ENCODE measurements at regions not wholly inside any gene's neighbourhood (a gene's known extent, or its start where the extent isn't known, plus 50 kb on each side); places are given as distances from the start of the nearest gene placed in this dataset.
A peak's percentile ranks its signal among the peaks of the same experiment; 100 is the strongest.

- Mint-ChIP-seq H3K27ac (no peak overlapping the region), H3K4me1 (no peaks in the 10 kb centered on the region), H3K9me3 (peaks cover 4 to 7% of the 10 kb centered on the region in 2 donors), H3K27me3 (no peaks in the 10 kb centered on the region), H3K4me3 (no peak overlapping the region)
- ATAC-seq (no peak), DNase-seq (no peak)
These were observed 258.1 kb upstream of the C1orf87 start for GRCh38 chr1:60331647-60332046.

GRCh38 chr1:60329651-60330050 lies 256.1 kb upstream of the C1orf87 start:
- Mint-ChIP-seq H3K9me3 (peaks cover 4 to 14% of the 10 kb centered on the region in 2 donors), H3K27me3 (no peaks in the 10 kb centered on the region), H3K4me1 (no peaks in the 10 kb centered on the region), H3K27ac (no peak overlapping the region), H3K4me3 (no peak overlapping the region)
- no peak for DNase-seq
- ATAC-seq: no peak

- H3K9me3 Mint-ChIP-seq: no peaks in the 10 kb centered on the region
- ATAC-seq: no peak
- no peak for DNase-seq
- no peaks in the 10 kb centered on the region for H3K27me3 Mint-ChIP-seq
- no peak overlapping the region for H3K4me3 Mint-ChIP-seq
- H3K4me1 Mint-ChIP-seq: no peaks in the 10 kb centered on the region
- no peak overlapping the region for H3K27ac Mint-ChIP-seq
These were observed 238.3 kb upstream of the C1orf87 start for GRCh38 chr1:60311838-60312237.

- H3K27me3 Mint-ChIP-seq: peaks cover 8% of the 10 kb centered on the region
- peaks cover 0 to 8% of the 10 kb centered on the region in 2 donors for H3K9me3 Mint-ChIP-seq
- no peak overlapping the region for H3K27ac Mint-ChIP-seq
- ATAC-seq: no peak
- H3K4me1 Mint-ChIP-seq: no peaks in the 10 kb centered on the region
- H3K4me3 Mint-ChIP-seq: no peak overlapping the region
- no peak for DNase-seq
These were observed 226.0 kb upstream of the C1orf87 start for GRCh38 chr1:60299581-60299980.

- Mint-ChIP-seq H3K27me3 (peaks cover 3% of the 10 kb centered on the region), H3K4me3 (no peak overlapping the region), H3K27ac (no peak overlapping the region), H3K9me3 (peaks cover 0 to 2% of the 10 kb centered on the region in 2 donors), H3K4me1 (no peaks in the 10 kb centered on the region)
- DNase-seq (no peak), ATAC-seq (no peak)
These were observed 224.7 kb upstream of the C1orf87 start for GRCh38 chr1:60298290-60298689.

GRCh38 chr1:60296794-60297193 lies 223.2 kb upstream of the C1orf87 start:
- H3K9me3 Mint-ChIP-seq: no peaks in the 10 kb centered on the region
- no peak overlapping the region for H3K27ac Mint-ChIP-seq
- H3K27me3 Mint-ChIP-seq: peaks cover 9% of the 10 kb centered on the region
- no peak overlapping the region for H3K4me3 Mint-ChIP-seq
- DNase-seq (no peak), ATAC-seq (no peak)
- no peaks in the 10 kb centered on the region for H3K4me1 Mint-ChIP-seq

GRCh38 chr1:60292140-60292539 lies 218.6 kb upstream of the C1orf87 start:
- no peaks in the 10 kb centered on the region for H3K9me3 Mint-ChIP-seq
- ATAC-seq (no peak), DNase-seq (no peak)
- peaks cover 9% of the 10 kb centered on the region for H3K27me3 Mint-ChIP-seq
- no peaks in the 10 kb centered on the region for H3K4me1 Mint-ChIP-seq
- no peak overlapping the region for H3K27ac Mint-ChIP-seq
- H3K4me3 Mint-ChIP-seq: no peak overlapping the region

- Mint-ChIP-seq H3K9me3 (no peaks in the 10 kb centered on the region), H3K27me3 (peaks cover 9% of the 10 kb centered on the region), H3K27ac (no peak overlapping the region), H3K4me1 (no peaks in the 10 kb centered on the region), H3K4me3 (no peak overlapping the region)
- no peak for DNase-seq
- no peak for ATAC-seq
These were observed 216.8 kb upstream of the C1orf87 start for GRCh38 chr1:60290393-60290792.

- DNase-seq (no peak), ATAC-seq (no peak)
- H3K27ac Mint-ChIP-seq: no peak overlapping the region
- peaks cover 5% of the 10 kb centered on the region for H3K27me3 Mint-ChIP-seq
- no peaks in the 10 kb centered on the region for H3K9me3 Mint-ChIP-seq
- no peaks in the 10 kb centered on the region for H3K4me1 Mint-ChIP-seq
- H3K4me3 Mint-ChIP-seq: no peak overlapping the region
These were observed 214.0 kb upstream of the C1orf87 start for GRCh38 chr1:60287536-60287935.

GRCh38 chr1:60283690-60284089 lies 210.1 kb upstream of the C1orf87 start:
- DNase-seq (no peak), ATAC-seq (no peak)
- no peak overlapping the region for H3K4me3 Mint-ChIP-seq
- H3K4me1 Mint-ChIP-seq: peaks cover 11% of the 10 kb centered on the region
- no peaks in the 10 kb centered on the region for H3K9me3 Mint-ChIP-seq
- H3K27ac Mint-ChIP-seq: no peak overlapping the region
- no peaks in the 10 kb centered on the region for H3K27me3 Mint-ChIP-seq

GRCh38 chr1:60281360-60281932 lies 207.9 kb upstream of the C1orf87 start:
- no peak overlapping the region for H3K4me3 Mint-ChIP-seq
- H3K9me3 Mint-ChIP-seq: no peaks in the 10 kb centered on the region
- DNase-seq (peak; percentile 13 to 24), ATAC-seq (peak; percentile 89)
- peak overlapping the region in 1 of 2 donors; percentile 15 for H3K27ac Mint-ChIP-seq
- peaks cover 11% of the 10 kb centered on the region for H3K4me1 Mint-ChIP-seq
- H3K27me3 Mint-ChIP-seq: no peaks in the 10 kb centered on the region

- no peaks in the 10 kb centered on the region for H3K9me3 Mint-ChIP-seq
- H3K4me1 Mint-ChIP-seq: peaks cover 11% of the 10 kb centered on the region
- DNase-seq (no peak), ATAC-seq (peak; percentile 12)
- peak overlapping the region in 1 of 2 donors; percentile 48 for H3K27ac Mint-ChIP-seq
- H3K27me3 Mint-ChIP-seq: no peaks in the 10 kb centered on the region
- no peak overlapping the region for H3K4me3 Mint-ChIP-seq
These were observed 207.2 kb upstream of the C1orf87 start for GRCh38 chr1:60280819-60281218.

- Mint-ChIP-seq H3K4me3 (no peak overlapping the region), H3K9me3 (no peaks in the 10 kb centered on the region), H3K4me1 (peaks cover 11% of the 10 kb centered on the region), H3K27me3 (no peaks in the 10 kb centered on the region), H3K27ac (no peak overlapping the region)
- DNase-seq (no peak), ATAC-seq (no peak)
These were observed 206.7 kb upstream of the C1orf87 start for GRCh38 chr1:60280256-60280655.

GRCh38 chr1:60279798-60280197 lies 206.2 kb upstream of the C1orf87 start:
- peaks cover 11% of the 10 kb centered on the region for H3K4me1 Mint-ChIP-seq
- H3K27ac Mint-ChIP-seq: no peak overlapping the region
- ATAC-seq: no peak
- DNase-seq: no peak
- no peak overlapping the region for H3K4me3 Mint-ChIP-seq
- H3K9me3 Mint-ChIP-seq: no peaks in the 10 kb centered on the region
- H3K27me3 Mint-ChIP-seq: no peaks in the 10 kb centered on the region

- no peak for ATAC-seq
- no peak overlapping the region for H3K4me3 Mint-ChIP-seq
- H3K27ac Mint-ChIP-seq: no peak overlapping the region
- no peaks in the 10 kb centered on the region for H3K27me3 Mint-ChIP-seq
- H3K9me3 Mint-ChIP-seq: no peaks in the 10 kb centered on the region
- no peak for DNase-seq
- peaks cover 11% of the 10 kb centered on the region for H3K4me1 Mint-ChIP-seq
These were observed 203.7 kb upstream of the C1orf87 start for GRCh38 chr1:60277269-60277668.

- Mint-ChIP-seq H3K27ac (no peak overlapping the region), H3K9me3 (peaks cover 6 to 7% of the 10 kb centered on the region in 2 donors), H3K27me3 (no peaks in the 10 kb centered on the region), H3K4me1 (no peaks in the 10 kb centered on the region), H3K4me3 (no peak overlapping the region)
- no peak for DNase-seq
- ATAC-seq: no peak
These were observed 201.1 kb upstream of the C1orf87 start for GRCh38 chr1:60274422-60275290.

Data from stimulated activated naive CD8-positive, alpha-beta T cell treated with anti-CD3 and anti-CD28 coated beads, Interleukin-15, amount 100 ng/mL, for 72 hours (primary cell).